H1 (cell line): ENCODE measurements at regions not wholly inside any gene's neighbourhood (a gene's known extent, or its start where the extent isn't known, plus 50 kb on each side); places are given as distances from the start of the nearest gene placed in this dataset.
"Not testable (repeated sequence)": the region's sequence is repeated elsewhere in the genome, so short reads cannot be mapped to it uniquely, and the experiment has no call there.

Experiments used
- CTCF ChIA-PET: fragments of 300-600 bp; sonication (Branson Sonifier 250); formaldehyde crosslinking; loops from one replicate; lab custom pipeline; 2021; ENCODE audit not compliant: partially characterized antibody; lab: Charles Lee
- POLR2A ChIA-PET: fragments of 300-600 bp; sonication (Branson Sonifier 250); formaldehyde crosslinking; loops from one replicate; lab custom pipeline; 2021; ENCODE audit warnings: inconsistent platforms; ENCODE audit not compliant: partially characterized antibody; lab: Charles Lee
- DNase-seq, 2 experiments: peaks; one replicate each; pipeline versions ENCODE4 v3.0.0 to v3.0.0-alpha.2; 2010 to 2022; ENCODE audit warnings: low spot score in 2 of 2, low read depth in 1 of 2, mixed read lengths in 1 of 2
- FAIRE-seq: peaks from 2 replicates; lab custom pipeline; 2011; peaks lifted over from hg19 to GRCh38; lab: Jason Lieb, UNC
- H2AFZ ChIP-seq: 2 replicates; pipeline ENCODE4 v1.8.1; 2012; ENCODE audit warnings: low read length, inconsistent platforms
- H2AK5ac ChIP-seq: 2 replicates; pipeline ENCODE4 v1.6.1; 2013; ENCODE audit warnings: low read depth, low read length
- H2BK120ac ChIP-seq: replicated peaks from 2 replicates; pipeline ENCODE3; 2013; ENCODE audit warnings: low read depth, low read length, inconsistent platforms
- H2BK12ac ChIP-seq: 2 replicates; pipeline ENCODE4 v1.6.1; 2013; ENCODE audit warnings: low read depth, low read length
- H2BK15ac ChIP-seq: 2 replicates; pipeline ENCODE4 v1.6.1; 2013; ENCODE audit warnings: low read length
- H2BK20ac ChIP-seq: 2 replicates; pipeline ENCODE4 v1.6.1; 2013; ENCODE audit warnings: low read length
- H2BK5ac ChIP-seq: 2 replicates; pipeline ENCODE4 v1.6.1; 2013; ENCODE audit warnings: low read depth, low read length
- H3K14ac ChIP-seq: 2 replicates; pipeline ENCODE4 v1.6.1; 2013; ENCODE audit warnings: inconsistent platforms; ENCODE audit not compliant: insufficient read length
- H3K18ac ChIP-seq: 2 replicates; pipeline ENCODE4 v1.6.1; 2013; ENCODE audit warnings: low read length; ENCODE audit errors: extremely low read depth
- H3K23ac ChIP-seq: 2 replicates; pipeline ENCODE4 v1.6.1; 2013; ENCODE audit warnings: inconsistent platforms; ENCODE audit not compliant: insufficient read length
- H3K23me2 ChIP-seq: 2 replicates; pipeline ENCODE4 v1.6.1; 2013; ENCODE audit warnings: low read depth, low read length
- H3K27ac ChIP-seq: 2 replicates; pipeline ENCODE4 v1.6.1; 2011; ENCODE audit warnings: low read depth, low read length, inconsistent platforms
- H3K27me3 ChIP-seq, 4 experiments: replicated peaks in 1 of 4; 1 replicate in 1 of 4; 2 replicates in 3 of 4; pipeline versions ENCODE4 v1.6.1 to v1.8.1; 2011 to 2013; ENCODE audit warnings: low read length in 3 of 4, mild to moderate bottlenecking in 3 of 4, inconsistent platforms in 2 of 4, mixed read lengths in 2 of 4, moderate library complexity in 1 of 4; ENCODE audit not compliant: control insufficient read depth in 3 of 4, insufficient read depth in 3 of 4; ENCODE audit errors: extremely low read depth in 1 of 4
- H3K36me3 ChIP-seq, 4 experiments: 2 replicates each; pipeline versions ENCODE4 v1.6.1 to v1.8.1; 2011 to 2013; ENCODE audit warnings: mild to moderate bottlenecking in 4 of 4, low read length in 3 of 4, moderate library complexity in 2 of 4, control low read depth in 1 of 4, inconsistent platforms in 1 of 4; ENCODE audit not compliant: insufficient read depth in 4 of 4, control insufficient read depth in 2 of 4
- H3K4ac ChIP-seq: replicated peaks from 2 replicates; pipeline ENCODE3; 2013; ENCODE audit warnings: low read length, low read depth, mixed read lengths, inconsistent platforms; ENCODE audit not compliant: insufficient read length
- H3K4me1 ChIP-seq, 4 experiments: replicated peaks in 1 of 4; 1 replicate in 1 of 4; 2 replicates in 3 of 4; pipeline versions ENCODE4 v1.6.1 to v1.8.1; 2011 to 2013; ENCODE audit warnings: low read length in 3 of 4, inconsistent platforms in 2 of 4, mixed read lengths in 1 of 4; ENCODE audit not compliant: insufficient read depth in 4 of 4, control insufficient read depth in 3 of 4
- H3K4me2 ChIP-seq, 2 experiments: 2 replicates each; pipeline versions ENCODE4 v1.6.1 to v1.8.1; 2011 to 2013; ENCODE audit warnings: low read depth in 2 of 2, low read length in 2 of 2, control low read depth in 1 of 2, inconsistent platforms in 1 of 2, mild to moderate bottlenecking in 1 of 2; ENCODE audit not compliant: insufficient read depth in 1 of 2
- H3K4me3 ChIP-seq, 4 experiments: fragments of 200-600, 300-600 bp in 1 of 4; sonication (generic), shearing (Covaris generic), sonication (Bioruptor Twin) in 1 of 4; 2 replicates each; pipeline versions ENCODE4 v1.5.1 to v1.8.1; 2011 to 2016; ENCODE audit warnings: low read length in 4 of 4, low read depth in 3 of 4, control low read depth in 2 of 4, inconsistent platforms in 2 of 4, mild to moderate bottlenecking in 2 of 4, mixed read lengths in 1 of 4, moderate library complexity in 1 of 4; ENCODE audit not compliant: insufficient read depth in 2 of 4; ENCODE audit errors: extremely low read depth in 1 of 4
- H3K56ac ChIP-seq: replicated peaks from 2 replicates; pipeline ENCODE3; 2013; ENCODE audit warnings: low read depth, mild to moderate bottlenecking, mixed read lengths, low read length, inconsistent platforms; ENCODE audit not compliant: insufficient read length
- H3K79me1 ChIP-seq: 2 replicates; pipeline ENCODE4 v1.6.1; 2013; ENCODE audit warnings: low read depth, low read length, control low read depth
- H3K79me2 ChIP-seq, 2 experiments: 2 replicates each; pipeline versions ENCODE4 v1.6.1 to v1.8.1; 2012 to 2013; ENCODE audit warnings: low read length in 2 of 2, mild to moderate bottlenecking in 2 of 2, inconsistent platforms in 1 of 2; ENCODE audit not compliant: insufficient read depth in 2 of 2, control insufficient read depth in 1 of 2
- H3K9ac ChIP-seq, 4 experiments: replicated peaks in 1 of 4; 1 replicate in 1 of 4; 2 replicates in 3 of 4; pipeline versions ENCODE4 v1.6.1 to v1.8.1; 2011 to 2013; ENCODE audit warnings: low read depth in 3 of 4, low read length in 3 of 4, control low read depth in 2 of 4, mild to moderate bottlenecking in 2 of 4, moderate library complexity in 2 of 4, inconsistent platforms in 1 of 4; ENCODE audit errors: extremely low read depth in 1 of 4
- H3K9me3 ChIP-seq, 2 experiments: 2 replicates each; pipeline versions ENCODE4 v1.6.1 to v1.8.1; 2012 to 2013; ENCODE audit warnings: mild to moderate bottlenecking in 2 of 2, moderate library complexity in 2 of 2, control low read depth in 1 of 2, inconsistent platforms in 1 of 2, low read depth in 1 of 2, low read length in 1 of 2, mixed read lengths in 1 of 2; ENCODE audit not compliant: insufficient read depth in 2 of 2
- H4K20me1 ChIP-seq, 2 experiments: replicated peaks in 1 of 2; 2 replicates each; pipeline versions ENCODE3 to v1.8.1; 2011 to 2013; ENCODE audit warnings: inconsistent platforms in 2 of 2, low read length in 2 of 2, mild to moderate bottlenecking in 1 of 2; ENCODE audit not compliant: insufficient read depth in 2 of 2, control insufficient read depth in 1 of 2
- H4K5ac ChIP-seq: 2 replicates; pipeline ENCODE4 v1.6.1; 2013; ENCODE audit warnings: low read length, low read depth, mixed read lengths, inconsistent platforms; ENCODE audit not compliant: insufficient read length
- H4K8ac ChIP-seq: 2 replicates; pipeline ENCODE4 v1.8.0; 2013; ENCODE audit warnings: mild to moderate bottlenecking, moderate library complexity, low read length, inconsistent platforms; ENCODE audit not compliant: insufficient read depth; ENCODE audit errors: extremely low read depth
- H4K91ac ChIP-seq: replicated peaks from 2 replicates; pipeline ENCODE3; 2013; ENCODE audit warnings: low read length, mixed read lengths, inconsistent platforms; ENCODE audit not compliant: insufficient read length
- WGBS, 2 experiments: shearing (Covaris generic) in 1 of 2; methylation state at CpG; one replicate each; pipeline versions ENCODE4 v1.1.6 to v1.1.7; 2013 to 2015; ENCODE audit warnings: low lambda C conversion rate in 2 of 2, mixed read lengths in 2 of 2, inconsistent platforms in 1 of 2, low coverage in 1 of 2, missing lambda C conversion rate in 1 of 2; ENCODE audit not compliant: insufficient replicate concordance in 2 of 2, insufficient coverage in 1 of 2, insufficient read length in 1 of 2; ENCODE audit errors: extremely low coverage in 1 of 2, missing lambda C conversion rate in 1 of 2; 5-methylcytosine and 5-hydroxymethylcytosine counted together

- H3K79me2 ChIP-seq, H2BK120ac ChIP-seq, H4K20me1 ChIP-seq, H3K27ac ChIP-seq, POLR2A ChIA-PET, H3K36me3 ChIP-seq, H3K79me1 ChIP-seq, H3K56ac ChIP-seq, H3K4me3 ChIP-seq, H2AFZ ChIP-seq, H2BK5ac ChIP-seq, H3K14ac ChIP-seq, H3K23me2 ChIP-seq, FAIRE-seq, H3K4ac ChIP-seq, H4K5ac ChIP-seq, H2AK5ac ChIP-seq, H3K23ac ChIP-seq, H4K91ac ChIP-seq, H3K18ac ChIP-seq, H2BK12ac ChIP-seq, H2BK20ac ChIP-seq, DNase-seq, H2BK15ac ChIP-seq, H3K27me3 ChIP-seq, H3K9ac ChIP-seq, H4K8ac ChIP-seq, H3K4me2 ChIP-seq, H3K4me1 ChIP-seq, H3K9me3 ChIP-seq: not testable (repeated sequence)
- no CpG with 5 or more reads among the region's 1 CpG for WGBS, 2 experiments
- CTCF ChIA-PET = interaction anchor here (0.7 kb wide), 1 partner anchor 663 kb away, joined by 3 read pairs; no protein-coding TSS in a partner anchor
Measured at GRCh38 chrX:34463220-34463619, 193.9 kb downstream of the TMEM47 start.

GRCh38 chrX:34457850-34458249, 199.2 kb downstream of the TMEM47 start:
- H2BK120ac ChIP-seq, H3K79me1 ChIP-seq, DNase-seq, FAIRE-seq, H2BK5ac ChIP-seq, H3K27me3 ChIP-seq, H3K56ac ChIP-seq, H3K23me2 ChIP-seq, H4K91ac ChIP-seq, H3K23ac ChIP-seq, H3K9ac ChIP-seq, H3K79me2 ChIP-seq, H3K4me1 ChIP-seq, H2BK20ac ChIP-seq, H3K14ac ChIP-seq, H2AK5ac ChIP-seq, POLR2A ChIA-PET, H3K36me3 ChIP-seq, H2AFZ ChIP-seq, H3K4me3 ChIP-seq, H3K18ac ChIP-seq, H4K8ac ChIP-seq, H3K9me3 ChIP-seq, CTCF ChIA-PET, H4K5ac ChIP-seq, H2BK12ac ChIP-seq, H2BK15ac ChIP-seq, H3K27ac ChIP-seq, H3K4me2 ChIP-seq, H4K20me1 ChIP-seq, H3K4ac ChIP-seq: not testable (repeated sequence)
- WGBS, 2 experiments = no CpG with 5 or more reads among the region's 9 CpGs
